H1 (cell line): ENCODE measurements at regions not wholly inside any gene's neighbourhood (a gene's known extent, or its start where the extent isn't known, plus 50 kb on each side); places are given as distances from the start of the nearest gene placed in this dataset.

Experiments
- CTCF ChIA-PET: fragments of 300-600 bp; sonication (Branson Sonifier 250); formaldehyde crosslinking; loops from one replicate; lab custom pipeline; 2021; ENCODE audit not compliant: partially characterized antibody; lab: Charles Lee
- POLR2A ChIA-PET: fragments of 300-600 bp; sonication (Branson Sonifier 250); formaldehyde crosslinking; loops from one replicate; lab custom pipeline; 2021; ENCODE audit warnings: inconsistent platforms; ENCODE audit not compliant: partially characterized antibody; lab: Charles Lee
- DNase-seq, 2 experiments: peaks; one replicate each; pipeline versions ENCODE4 v3.0.0 to v3.0.0-alpha.2; 2010 to 2022; ENCODE audit warnings: low spot score in 2 of 2, low read depth in 1 of 2, mixed read lengths in 1 of 2
- FAIRE-seq: peaks from 2 replicates; lab custom pipeline; 2011; peaks lifted over from hg19 to GRCh38; lab: Jason Lieb, UNC
- H2AFZ ChIP-seq: 2 replicates; pipeline ENCODE4 v1.8.1; 2012; ENCODE audit warnings: low read length, inconsistent platforms
- H2AK5ac ChIP-seq: 2 replicates; pipeline ENCODE4 v1.6.1; 2013; ENCODE audit warnings: low read depth, low read length
- H2BK120ac ChIP-seq: replicated peaks from 2 replicates; pipeline ENCODE3; 2013; ENCODE audit warnings: low read depth, low read length, inconsistent platforms
- H2BK12ac ChIP-seq: 2 replicates; pipeline ENCODE4 v1.6.1; 2013; ENCODE audit warnings: low read depth, low read length
- H2BK15ac ChIP-seq: 2 replicates; pipeline ENCODE4 v1.6.1; 2013; ENCODE audit warnings: low read length
- H2BK20ac ChIP-seq: 2 replicates; pipeline ENCODE4 v1.6.1; 2013; ENCODE audit warnings: low read length
- H2BK5ac ChIP-seq: 2 replicates; pipeline ENCODE4 v1.6.1; 2013; ENCODE audit warnings: low read depth, low read length
- H3K14ac ChIP-seq: 2 replicates; pipeline ENCODE4 v1.6.1; 2013; ENCODE audit warnings: inconsistent platforms; ENCODE audit not compliant: insufficient read length
- H3K18ac ChIP-seq: 2 replicates; pipeline ENCODE4 v1.6.1; 2013; ENCODE audit warnings: low read length; ENCODE audit errors: extremely low read depth
- H3K23ac ChIP-seq: 2 replicates; pipeline ENCODE4 v1.6.1; 2013; ENCODE audit warnings: inconsistent platforms; ENCODE audit not compliant: insufficient read length
- H3K23me2 ChIP-seq: 2 replicates; pipeline ENCODE4 v1.6.1; 2013; ENCODE audit warnings: low read depth, low read length
- H3K27ac ChIP-seq: 2 replicates; pipeline ENCODE4 v1.6.1; 2011; ENCODE audit warnings: low read depth, low read length, inconsistent platforms
- H3K27me3 ChIP-seq, 4 experiments: replicated peaks in 1 of 4; 1 replicate in 1 of 4; 2 replicates in 3 of 4; pipeline versions ENCODE4 v1.6.1 to v1.8.1; 2011 to 2013; ENCODE audit warnings: low read length in 3 of 4, mild to moderate bottlenecking in 3 of 4, inconsistent platforms in 2 of 4, mixed read lengths in 2 of 4, moderate library complexity in 1 of 4; ENCODE audit not compliant: control insufficient read depth in 3 of 4, insufficient read depth in 3 of 4; ENCODE audit errors: extremely low read depth in 1 of 4
- H3K36me3 ChIP-seq, 4 experiments: 2 replicates each; pipeline versions ENCODE4 v1.6.1 to v1.8.1; 2011 to 2013; ENCODE audit warnings: mild to moderate bottlenecking in 4 of 4, low read length in 3 of 4, moderate library complexity in 2 of 4, control low read depth in 1 of 4, inconsistent platforms in 1 of 4; ENCODE audit not compliant: insufficient read depth in 4 of 4, control insufficient read depth in 2 of 4
- H3K4ac ChIP-seq: replicated peaks from 2 replicates; pipeline ENCODE3; 2013; ENCODE audit warnings: low read length, low read depth, mixed read lengths, inconsistent platforms; ENCODE audit not compliant: insufficient read length
- H3K4me1 ChIP-seq, 4 experiments: replicated peaks in 1 of 4; 1 replicate in 1 of 4; 2 replicates in 3 of 4; pipeline versions ENCODE4 v1.6.1 to v1.8.1; 2011 to 2013; ENCODE audit warnings: low read length in 3 of 4, inconsistent platforms in 2 of 4, mixed read lengths in 1 of 4; ENCODE audit not compliant: insufficient read depth in 4 of 4, control insufficient read depth in 3 of 4
- H3K4me2 ChIP-seq, 2 experiments: 2 replicates each; pipeline versions ENCODE4 v1.6.1 to v1.8.1; 2011 to 2013; ENCODE audit warnings: low read depth in 2 of 2, low read length in 2 of 2, control low read depth in 1 of 2, inconsistent platforms in 1 of 2, mild to moderate bottlenecking in 1 of 2; ENCODE audit not compliant: insufficient read depth in 1 of 2
- H3K4me3 ChIP-seq, 4 experiments: fragments of 200-600, 300-600 bp in 1 of 4; sonication (generic), shearing (Covaris generic), sonication (Bioruptor Twin) in 1 of 4; 2 replicates each; pipeline versions ENCODE4 v1.5.1 to v1.8.1; 2011 to 2016; ENCODE audit warnings: low read length in 4 of 4, low read depth in 3 of 4, control low read depth in 2 of 4, inconsistent platforms in 2 of 4, mild to moderate bottlenecking in 2 of 4, mixed read lengths in 1 of 4, moderate library complexity in 1 of 4; ENCODE audit not compliant: insufficient read depth in 2 of 4; ENCODE audit errors: extremely low read depth in 1 of 4
- H3K56ac ChIP-seq: replicated peaks from 2 replicates; pipeline ENCODE3; 2013; ENCODE audit warnings: low read depth, mild to moderate bottlenecking, mixed read lengths, low read length, inconsistent platforms; ENCODE audit not compliant: insufficient read length
- H3K79me1 ChIP-seq: 2 replicates; pipeline ENCODE4 v1.6.1; 2013; ENCODE audit warnings: low read depth, low read length, control low read depth
- H3K79me2 ChIP-seq, 2 experiments: 2 replicates each; pipeline versions ENCODE4 v1.6.1 to v1.8.1; 2012 to 2013; ENCODE audit warnings: low read length in 2 of 2, mild to moderate bottlenecking in 2 of 2, inconsistent platforms in 1 of 2; ENCODE audit not compliant: insufficient read depth in 2 of 2, control insufficient read depth in 1 of 2
- H3K9ac ChIP-seq, 4 experiments: replicated peaks in 1 of 4; 1 replicate in 1 of 4; 2 replicates in 3 of 4; pipeline versions ENCODE4 v1.6.1 to v1.8.1; 2011 to 2013; ENCODE audit warnings: low read depth in 3 of 4, low read length in 3 of 4, control low read depth in 2 of 4, mild to moderate bottlenecking in 2 of 4, moderate library complexity in 2 of 4, inconsistent platforms in 1 of 4; ENCODE audit errors: extremely low read depth in 1 of 4
- H3K9me3 ChIP-seq, 2 experiments: 2 replicates each; pipeline versions ENCODE4 v1.6.1 to v1.8.1; 2012 to 2013; ENCODE audit warnings: mild to moderate bottlenecking in 2 of 2, moderate library complexity in 2 of 2, control low read depth in 1 of 2, inconsistent platforms in 1 of 2, low read depth in 1 of 2, low read length in 1 of 2, mixed read lengths in 1 of 2; ENCODE audit not compliant: insufficient read depth in 2 of 2
- H4K20me1 ChIP-seq, 2 experiments: replicated peaks in 1 of 2; 2 replicates each; pipeline versions ENCODE3 to v1.8.1; 2011 to 2013; ENCODE audit warnings: inconsistent platforms in 2 of 2, low read length in 2 of 2, mild to moderate bottlenecking in 1 of 2; ENCODE audit not compliant: insufficient read depth in 2 of 2, control insufficient read depth in 1 of 2
- H4K5ac ChIP-seq: 2 replicates; pipeline ENCODE4 v1.6.1; 2013; ENCODE audit warnings: low read length, low read depth, mixed read lengths, inconsistent platforms; ENCODE audit not compliant: insufficient read length
- H4K8ac ChIP-seq: 2 replicates; pipeline ENCODE4 v1.8.0; 2013; ENCODE audit warnings: mild to moderate bottlenecking, moderate library complexity, low read length, inconsistent platforms; ENCODE audit not compliant: insufficient read depth; ENCODE audit errors: extremely low read depth
- H4K91ac ChIP-seq: replicated peaks from 2 replicates; pipeline ENCODE3; 2013; ENCODE audit warnings: low read length, mixed read lengths, inconsistent platforms; ENCODE audit not compliant: insufficient read length
- JUN ChIP-seq: IDR thresholded peaks from 2 replicates; pipeline ENCODE4 v1.6.1; 2011; ENCODE audit warnings: low read depth, mild to moderate bottlenecking, improper control_type of control experiment, low read length
- MAFK ChIP-seq: IDR thresholded peaks from 2 replicates; pipeline ENCODE4 v1.6.1; 2012; ENCODE audit warnings: low read depth, mild to moderate bottlenecking, improper control_type of control experiment, low read length

DNA sequence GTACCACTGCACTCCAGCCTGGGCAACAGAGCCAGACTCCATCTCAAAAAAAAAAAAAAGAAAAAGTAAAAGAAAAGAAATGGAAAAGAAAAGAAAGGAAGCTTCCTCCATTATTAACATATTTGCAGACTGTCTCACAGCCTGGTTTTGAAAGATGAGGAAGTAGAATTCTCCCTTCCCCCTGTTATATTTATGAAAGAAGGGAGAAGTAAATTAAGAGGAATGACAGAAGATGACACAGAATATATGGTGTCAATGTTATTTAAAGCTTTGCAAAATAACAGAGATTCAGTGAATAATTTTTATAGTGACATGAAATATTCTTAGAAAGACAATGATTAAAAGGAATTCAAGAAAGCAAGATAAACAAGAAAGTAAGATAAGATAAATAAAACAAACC, 83.7 kb upstream of the PRSS16 start:
- Histone ChIP-seq H4K5ac (no peak overlapping the region), H2BK120ac (no peak overlapping the region), H2AK5ac (no peak overlapping the region), H3K27ac (no peak overlapping the region), H3K36me3 (no peaks in the 10 kb centered on the region), H3K56ac (no peak overlapping the region), H3K4ac (no peak overlapping the region), H3K23me2 (no peaks in the 10 kb centered on the region), H3K9me3 (no peaks in the 10 kb centered on the region), H2BK12ac (no peak overlapping the region), H3K4me1 (peaks cover 2 to 8% (median 7%) of the 10 kb centered on the region in 4 experiments; a peak in 5 of 7 replicates), H3K79me1 (no peaks in the 10 kb centered on the region), H3K23ac (no peak overlapping the region), H2BK20ac (no peak overlapping the region), H4K8ac (no peak overlapping the region), H3K4me2 (no peak overlapping the region), H4K20me1 (no peaks in the 10 kb centered on the region), H3K27me3 (no peaks in the 10 kb centered on the region), H3K18ac (no peak overlapping the region), H3K4me3 (no peak overlapping the region), H3K9ac (no peak overlapping the region), H2BK5ac (no peak overlapping the region), H2AFZ (no peak overlapping the region), H3K79me2 (no peaks in the 10 kb centered on the region), H2BK15ac (no peak overlapping the region), H4K91ac (no peak overlapping the region), H3K14ac (no peak overlapping the region)
- POLR2A ChIA-PET = interaction anchor here (0.7 to 5.4 kb wide), 5 partner anchors 14 to 729 kb away, joined by 3 to 26 read pairs (median 4); a partner anchor contains a TSS
- DNase-seq (no peak), FAIRE-seq (no peak)
- CTCF ChIA-PET = interaction anchor here (0.6 to 3.4 kb wide), 6 partner anchors 12 to 632 kb away, joined by 3 to 11 read pairs (median 4); no protein-coding TSS in a partner anchor
- no peak for TF ChIP-seq MAFK
- no peak for TF ChIP-seq JUN
